Activated T-cell treated with anti-CD3 and anti-CD28 coated beads, Interleukin-2, amount 50 U/mL, for 24 hours (primary cell): ENCODE measurements at regions not wholly inside any gene's neighbourhood (a gene's known extent, or its start where the extent isn't known, plus 50 kb on each side); places are given as distances from the start of the nearest gene placed in this dataset.

Experiments
- DNase-seq: peaks from one replicate; pipeline ENCODE4 v3.0.0-alpha.2; 2020
- H3K27ac Mint-ChIP-seq: 2 replicates; pipeline ENCODE4 v1.8.0; 2020; ENCODE audit warnings: mild to moderate bottlenecking, mixed read lengths
- H3K27me3 Mint-ChIP-seq: 2 replicates; pipeline ENCODE4 v1.8.0; 2020; ENCODE audit warnings: mixed read lengths
- H3K36me3 Mint-ChIP-seq: 2 replicates; pipeline ENCODE4 v1.8.0; 2020; ENCODE audit warnings: low read depth, mixed read lengths
- H3K4me1 Mint-ChIP-seq: 2 replicates; pipeline ENCODE4 v1.8.0; 2020; ENCODE audit warnings: low read depth, mixed read lengths
- H3K4me3 Mint-ChIP-seq: 2 replicates; pipeline ENCODE4 v1.8.0; 2020; ENCODE audit warnings: mild to moderate bottlenecking, moderate library complexity, mixed read lengths
- H3K9me3 Mint-ChIP-seq: 2 replicates; pipeline ENCODE4 v1.8.0; 2020; ENCODE audit warnings: mixed read lengths

DNA sequence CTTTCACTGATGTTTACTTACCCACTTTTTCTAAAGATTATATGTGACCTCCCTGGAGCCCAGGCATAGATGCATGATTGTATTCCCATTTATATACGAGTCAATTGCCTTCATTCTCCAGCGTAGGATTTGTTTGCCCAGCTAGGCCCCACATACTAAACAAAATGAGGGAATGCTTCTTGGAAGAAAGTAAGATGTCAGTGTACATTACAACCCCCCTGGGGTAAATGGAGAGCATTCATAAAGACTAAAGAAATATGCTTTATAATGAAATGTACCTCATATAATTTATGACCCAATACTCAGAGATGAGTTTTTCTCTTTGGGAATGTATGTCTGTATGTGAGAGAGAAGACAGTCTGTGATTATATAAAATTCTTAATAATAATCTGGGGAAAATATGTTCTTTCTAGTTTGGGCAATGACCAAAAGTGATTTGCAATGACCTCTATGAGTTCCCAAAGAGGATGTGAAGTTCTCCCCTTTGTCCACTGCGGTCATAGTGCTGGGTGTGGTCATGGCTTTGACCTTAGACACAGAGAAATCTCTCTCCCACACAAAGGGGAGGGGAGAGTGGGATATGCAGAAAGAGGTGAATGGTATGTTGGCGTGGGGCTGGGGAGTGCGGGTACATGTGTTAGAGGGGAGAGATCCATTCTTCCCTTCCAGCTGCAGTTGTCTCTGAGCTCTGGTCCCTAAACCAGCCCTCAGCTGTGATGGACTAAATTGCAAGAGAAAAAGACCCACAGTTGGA lies 175.6 kb downstream of the EN1 start:
- DNase-seq: no peak
- H3K27me3 Mint-ChIP-seq: peaks cover 2% of the 10 kb centered on the region
- H3K36me3 Mint-ChIP-seq: no peaks in the 10 kb centered on the region
- H3K9me3 Mint-ChIP-seq: no peaks in the 10 kb centered on the region
- H3K4me1 Mint-ChIP-seq: no peaks in the 10 kb centered on the region
- H3K27ac Mint-ChIP-seq: no peak overlapping the region
- no peak overlapping the region for H3K4me3 Mint-ChIP-seq

DNA sequence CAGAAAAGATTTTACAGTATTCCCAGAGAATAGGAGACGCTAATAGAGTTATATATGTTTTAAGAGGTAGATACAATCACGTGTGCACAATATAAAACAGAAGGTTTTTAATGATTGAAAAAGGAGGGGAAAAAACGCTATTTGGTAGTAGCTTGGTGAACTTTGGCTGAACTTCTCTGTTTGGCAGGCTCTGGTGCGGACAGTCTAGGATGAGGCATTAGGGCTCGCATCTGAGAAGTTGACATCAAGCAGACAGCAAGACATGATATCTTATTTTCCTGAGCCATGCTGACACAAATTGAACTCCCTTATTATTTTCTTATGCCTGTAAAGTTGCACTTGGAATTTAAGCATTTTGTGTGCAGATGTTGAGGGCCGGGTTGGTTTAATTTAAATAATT lies 176.6 kb downstream of the EN1 start:
- no peaks in the 10 kb centered on the region for H3K9me3 Mint-ChIP-seq

DNA sequence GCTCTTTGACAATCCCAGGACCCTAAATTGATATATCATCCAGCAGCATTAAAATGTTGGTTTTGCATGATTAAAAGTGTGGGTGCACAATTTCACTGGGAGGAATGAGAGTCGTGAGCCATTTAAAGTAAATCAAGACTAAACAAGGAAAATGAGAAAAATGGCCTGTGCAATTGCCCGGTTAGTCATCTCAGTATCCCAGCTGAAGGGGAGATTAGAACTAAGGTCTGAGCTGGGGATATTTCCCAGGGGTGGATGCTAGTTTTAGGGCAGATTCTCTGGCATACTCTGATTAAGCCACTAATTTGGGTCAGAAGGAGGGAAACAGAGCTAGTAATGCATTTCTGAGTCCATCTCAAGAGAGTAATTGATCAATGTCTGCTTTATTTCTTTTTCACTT lies 177.2 kb downstream of the EN1 start:
- Mint-ChIP-seq H3K9me3 (no peaks in the 10 kb centered on the region), H3K27me3 (peaks cover 2% of the 10 kb centered on the region), H3K36me3 (no peaks in the 10 kb centered on the region), H3K27ac (no peak overlapping the region), H3K4me3 (no peak overlapping the region), H3K4me1 (no peaks in the 10 kb centered on the region)
- DNase-seq: no peak

More for the DNA sequence above, 176.6 kb downstream of the EN1 start:
- Mint-ChIP-seq H3K4me1 (no peaks in the 10 kb centered on the region), H3K36me3 (no peaks in the 10 kb centered on the region), H3K27ac (no peak overlapping the region), H3K4me3 (no peak overlapping the region), H3K27me3 (peaks cover 2% of the 10 kb centered on the region)
- DNase-seq: no peak

DNA sequence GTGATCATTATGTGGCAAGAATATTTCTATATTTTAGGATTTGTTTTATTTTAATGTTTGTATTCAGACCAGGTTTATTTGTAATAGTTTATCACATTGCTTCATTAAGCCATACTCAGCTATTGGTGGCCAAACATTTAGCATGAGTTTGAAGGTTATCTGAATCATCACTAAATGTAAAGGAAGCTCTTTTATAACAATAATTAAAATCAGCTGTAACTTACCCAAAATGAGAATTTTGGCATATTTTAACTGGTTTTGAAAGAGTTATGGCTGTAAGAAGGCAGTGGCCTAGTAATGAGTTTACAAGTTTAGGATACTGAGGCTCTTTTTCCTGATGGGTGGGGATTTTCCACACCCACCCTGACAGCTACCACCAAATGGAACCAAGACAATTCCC lies 177.8 kb downstream of the EN1 start:
- Mint-ChIP-seq H3K4me1 (no peaks in the 10 kb centered on the region), H3K9me3 (no peaks in the 10 kb centered on the region), H3K36me3 (no peaks in the 10 kb centered on the region), H3K27ac (no peak overlapping the region), H3K4me3 (no peak overlapping the region), H3K27me3 (peaks cover 2% of the 10 kb centered on the region)
- DNase-seq: no peak

DNA sequence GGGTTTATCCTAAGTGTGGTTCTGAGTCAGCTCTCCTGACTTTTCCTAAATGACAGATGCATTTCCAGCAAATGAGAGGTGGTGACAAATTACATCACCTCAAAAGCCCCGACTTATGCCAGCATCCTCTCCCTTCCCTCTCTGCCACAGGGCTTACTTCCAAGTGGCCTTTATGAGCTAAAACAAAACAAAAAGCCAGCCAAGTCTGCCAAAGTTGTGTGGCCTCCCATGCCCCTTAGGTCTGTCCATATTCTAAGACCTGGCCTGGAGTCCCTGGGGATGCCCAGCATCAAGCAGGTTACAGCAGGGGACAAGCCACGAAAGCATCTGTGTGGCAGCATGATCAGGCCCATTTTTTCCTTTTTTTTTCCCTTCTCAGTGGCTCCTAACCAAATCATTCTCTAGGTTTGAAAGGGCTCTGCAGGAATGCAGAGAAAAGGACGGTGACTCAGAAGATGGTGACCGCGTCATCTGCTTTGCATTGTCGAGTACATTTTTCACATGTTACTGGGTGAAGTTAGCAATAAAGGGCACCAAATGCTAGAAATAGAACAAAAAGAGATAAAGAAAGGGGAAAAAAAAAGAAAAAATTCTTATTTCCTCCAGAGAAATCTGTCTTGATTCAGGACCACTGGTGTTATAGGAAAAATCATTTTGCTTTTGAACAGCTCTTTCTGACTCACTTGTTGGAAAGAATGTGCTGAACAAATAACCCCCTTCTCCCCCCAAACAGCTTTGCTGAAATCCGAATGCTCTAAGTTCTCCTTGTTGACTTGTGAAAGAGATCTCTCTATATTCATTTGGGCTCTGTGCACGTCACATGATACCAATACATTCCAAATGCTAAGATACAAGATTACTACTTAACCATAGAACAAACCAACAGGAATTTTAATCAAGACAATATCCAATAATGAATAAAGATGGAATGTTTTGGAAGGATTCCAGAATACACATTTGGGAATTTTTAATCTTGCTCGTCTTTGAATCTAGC lies 178.7 kb downstream of the EN1 start:
- Mint-ChIP-seq H3K4me1 (no peaks in the 10 kb centered on the region), H3K4me3 (no peak overlapping the region), H3K36me3 (no peaks in the 10 kb centered on the region), H3K9me3 (no peaks in the 10 kb centered on the region), H3K27me3 (peaks cover 2% of the 10 kb centered on the region), H3K27ac (no peak overlapping the region)
- no peak for DNase-seq

DNA sequence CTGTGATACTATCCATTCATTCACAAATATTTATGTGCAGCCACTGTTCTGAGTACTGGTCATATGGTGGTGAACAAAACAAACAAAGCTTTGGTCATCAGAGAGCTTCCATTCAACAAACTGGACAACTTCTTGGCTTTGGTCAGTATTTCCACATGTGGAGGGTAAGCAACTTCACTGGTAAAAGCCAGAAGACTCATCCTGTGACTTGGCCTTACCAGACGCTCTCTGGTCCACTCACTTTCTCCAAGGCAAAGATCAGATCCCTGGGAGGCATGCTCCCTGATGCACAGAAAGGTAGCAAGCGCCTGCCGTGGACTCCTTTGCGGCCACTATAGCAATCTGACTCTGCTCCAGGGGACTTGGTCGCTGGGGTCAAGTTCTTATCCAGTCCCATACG lies 179.5 kb downstream of the EN1 start:
- Mint-ChIP-seq H3K4me1 (no peaks in the 10 kb centered on the region), H3K9me3 (no peaks in the 10 kb centered on the region), H3K27me3 (peaks cover 2% of the 10 kb centered on the region), H3K36me3 (no peaks in the 10 kb centered on the region), H3K4me3 (no peak overlapping the region), H3K27ac (no peak overlapping the region)
- DNase-seq: no peak

DNA sequence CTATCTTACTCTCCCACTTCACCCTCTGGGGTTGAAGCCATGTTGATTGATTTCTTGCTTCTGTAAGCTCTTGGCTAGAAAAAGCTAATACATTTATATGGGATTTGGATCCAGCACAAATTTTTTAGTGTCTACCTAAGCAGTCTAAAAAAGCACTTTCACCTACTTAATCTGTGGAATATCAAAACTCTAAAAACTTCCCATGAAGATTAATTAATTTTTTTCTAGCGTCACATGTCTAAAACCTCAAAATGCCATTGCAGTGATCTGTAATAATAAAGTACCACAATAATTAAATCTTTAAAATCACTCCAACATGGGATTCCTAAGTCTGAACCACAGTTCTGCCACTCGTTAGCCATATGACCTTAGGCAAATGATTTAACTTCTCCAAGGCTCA lies 180.1 kb downstream of the EN1 start:
- no peaks in the 10 kb centered on the region for H3K36me3 Mint-ChIP-seq
- H3K9me3 Mint-ChIP-seq: no peaks in the 10 kb centered on the region
- H3K27ac Mint-ChIP-seq: no peak overlapping the region
- H3K27me3 Mint-ChIP-seq: no peaks in the 10 kb centered on the region
- no peak overlapping the region for H3K4me3 Mint-ChIP-seq
- H3K4me1 Mint-ChIP-seq: no peaks in the 10 kb centered on the region
- DNase-seq: no peak

DNA sequence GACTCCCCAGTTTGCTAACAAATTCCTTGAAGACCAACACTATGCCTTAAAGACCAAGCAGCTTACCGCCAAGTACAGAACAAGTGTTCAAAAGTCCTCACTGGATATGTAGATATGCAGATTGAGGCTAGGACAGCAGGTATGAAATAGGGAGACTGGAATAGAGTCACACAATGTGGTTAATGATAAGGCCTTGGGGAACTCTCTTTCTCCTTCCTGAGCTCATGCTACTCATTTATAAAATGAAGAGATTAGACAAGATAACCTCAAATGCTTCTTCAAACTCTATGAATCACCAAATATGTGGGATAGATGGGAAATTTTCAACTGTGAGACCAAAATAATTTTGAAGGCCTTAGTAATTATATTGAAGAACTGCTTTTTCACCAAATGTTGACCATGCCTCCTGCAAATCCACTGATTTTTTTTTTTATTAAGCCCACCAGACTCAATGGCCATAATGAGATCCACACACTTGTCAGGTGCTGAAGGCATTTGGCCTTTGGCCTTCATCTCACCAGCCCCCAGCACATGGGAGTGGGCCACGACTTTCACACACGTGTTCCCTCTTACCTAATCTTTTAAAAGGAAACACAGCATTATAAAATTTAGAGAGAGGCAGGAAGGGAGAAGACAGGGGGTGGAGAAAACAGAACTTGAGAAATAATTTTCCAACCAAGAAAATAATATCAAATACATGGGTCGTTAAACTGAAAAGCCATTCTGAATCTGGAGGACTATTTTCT lies 181.5 kb downstream of the EN1 start:
- no peak overlapping the region for H3K27ac Mint-ChIP-seq
- H3K4me1 Mint-ChIP-seq: no peaks in the 10 kb centered on the region
- H3K27me3 Mint-ChIP-seq: no peaks in the 10 kb centered on the region
- no peak overlapping the region for H3K4me3 Mint-ChIP-seq
- no peak for DNase-seq
- H3K36me3 Mint-ChIP-seq: no peaks in the 10 kb centered on the region
- no peaks in the 10 kb centered on the region for H3K9me3 Mint-ChIP-seq

DNA sequence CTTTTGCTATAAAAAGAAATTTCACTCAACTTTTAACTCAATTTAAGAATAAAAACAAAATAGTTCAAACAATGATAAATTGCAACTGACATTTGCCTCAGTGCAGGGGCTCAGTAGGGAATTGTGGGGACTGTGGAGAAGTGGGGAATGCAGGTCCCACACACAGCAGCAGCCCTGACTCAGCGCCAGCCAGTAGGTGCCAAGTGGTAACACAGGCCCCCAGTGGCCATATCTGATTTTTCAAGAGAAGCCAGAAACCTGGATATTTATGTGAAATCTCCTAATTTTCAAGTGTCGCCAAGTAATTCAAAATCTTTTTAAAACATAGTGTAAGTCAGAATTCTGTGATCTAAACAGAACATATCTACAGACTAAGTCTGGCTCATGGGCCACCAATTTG lies 186.3 kb downstream of the EN1 start:
- H3K4me3 Mint-ChIP-seq: no peak overlapping the region
- no peaks in the 10 kb centered on the region for H3K36me3 Mint-ChIP-seq
- no peaks in the 10 kb centered on the region for H3K27me3 Mint-ChIP-seq
- no peak overlapping the region for H3K27ac Mint-ChIP-seq
- H3K9me3 Mint-ChIP-seq: peaks cover 6% of the 10 kb centered on the region
- H3K4me1 Mint-ChIP-seq: no peaks in the 10 kb centered on the region
- DNase-seq: no peak

DNA sequence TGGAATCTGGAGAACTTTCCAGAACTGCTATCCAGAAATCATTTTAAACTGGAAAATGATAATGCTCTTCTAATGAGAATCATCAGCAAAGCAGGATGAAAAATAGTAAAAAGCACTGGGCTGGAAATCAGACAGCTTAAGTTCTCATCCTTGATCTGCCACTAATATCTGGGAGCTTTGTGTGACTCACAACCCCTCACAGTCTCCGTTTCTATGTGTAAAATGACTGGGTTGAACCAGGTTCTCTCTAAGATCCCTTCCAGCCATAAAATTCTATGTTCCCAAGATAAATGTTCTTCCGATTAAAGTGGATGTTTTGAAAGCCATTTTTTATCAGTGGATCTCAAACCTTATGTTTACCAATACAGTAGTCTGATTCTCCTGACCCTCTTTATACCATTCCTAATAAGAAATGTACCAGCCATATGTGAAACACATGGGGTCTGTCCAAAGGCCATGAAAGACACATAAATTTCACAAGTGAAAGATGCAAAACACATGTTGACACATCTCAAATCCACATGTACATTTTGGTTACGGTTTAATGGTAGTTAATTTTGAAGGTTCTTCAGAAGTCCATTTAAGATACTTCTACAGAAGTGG lies 188.8 kb downstream of the EN1 start:
- H3K4me1 Mint-ChIP-seq: no peaks in the 10 kb centered on the region
- H3K27ac Mint-ChIP-seq: no peak overlapping the region
- H3K4me3 Mint-ChIP-seq: no peak overlapping the region

DNA sequence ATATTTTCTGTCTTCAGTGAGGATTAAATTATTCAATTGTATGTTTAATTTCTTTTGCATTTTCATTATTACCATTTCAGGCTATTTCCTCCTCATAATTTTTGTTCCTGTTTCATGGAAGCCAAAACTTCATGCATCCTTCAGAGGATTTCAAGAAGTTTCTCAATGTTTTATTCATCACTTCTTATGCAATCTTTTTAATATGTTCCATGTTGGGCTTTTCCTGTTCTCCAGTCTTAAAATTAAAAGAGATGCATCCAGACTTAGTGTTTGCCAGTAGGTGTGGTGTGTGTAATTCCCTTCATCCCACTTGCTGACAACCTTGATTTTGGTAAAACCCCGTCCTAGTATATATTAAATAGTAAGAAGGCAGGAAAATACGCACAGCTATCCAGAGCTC lies 190.0 kb downstream of the EN1 start:
- H3K4me3 Mint-ChIP-seq: no peak overlapping the region
- H3K9me3 Mint-ChIP-seq: peaks cover 6% of the 10 kb centered on the region
- H3K36me3 Mint-ChIP-seq: no peaks in the 10 kb centered on the region
- no peak overlapping the region for H3K27ac Mint-ChIP-seq
- no peak for DNase-seq
- no peaks in the 10 kb centered on the region for H3K4me1 Mint-ChIP-seq
- H3K27me3 Mint-ChIP-seq: no peaks in the 10 kb centered on the region

More for the DNA sequence above, 188.8 kb downstream of the EN1 start:
- no peaks in the 10 kb centered on the region for H3K27me3 Mint-ChIP-seq
- no peak for DNase-seq
- no peaks in the 10 kb centered on the region for H3K36me3 Mint-ChIP-seq
- peaks cover 6% of the 10 kb centered on the region for H3K9me3 Mint-ChIP-seq

DNA sequence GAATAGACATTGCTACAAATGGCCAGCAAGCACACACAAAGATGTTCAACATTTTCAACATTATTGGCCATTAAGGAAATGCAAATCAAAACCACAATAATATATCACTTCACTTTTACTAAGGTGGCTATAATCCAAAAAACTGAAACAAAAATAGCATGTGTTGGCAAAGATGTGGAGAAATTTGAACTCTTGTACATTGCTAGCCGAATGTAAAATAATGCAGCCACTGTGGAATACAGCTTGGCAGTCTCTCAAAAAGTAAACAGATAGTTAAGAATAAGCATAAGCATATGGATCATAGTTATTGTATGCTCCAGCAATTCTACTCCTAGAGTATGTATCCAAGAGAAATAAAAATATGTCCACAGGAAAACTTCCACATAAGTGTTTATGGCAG lies 192.5 kb downstream of the EN1 start:
- H3K27ac Mint-ChIP-seq: no peak overlapping the region
- H3K27me3 Mint-ChIP-seq: peaks cover 6% of the 10 kb centered on the region
- no peak for DNase-seq
- no peak overlapping the region for H3K4me3 Mint-ChIP-seq
- peaks cover 15% of the 10 kb centered on the region for H3K9me3 Mint-ChIP-seq
- no peaks in the 10 kb centered on the region for H3K4me1 Mint-ChIP-seq
- no peaks in the 10 kb centered on the region for H3K36me3 Mint-ChIP-seq

DNA sequence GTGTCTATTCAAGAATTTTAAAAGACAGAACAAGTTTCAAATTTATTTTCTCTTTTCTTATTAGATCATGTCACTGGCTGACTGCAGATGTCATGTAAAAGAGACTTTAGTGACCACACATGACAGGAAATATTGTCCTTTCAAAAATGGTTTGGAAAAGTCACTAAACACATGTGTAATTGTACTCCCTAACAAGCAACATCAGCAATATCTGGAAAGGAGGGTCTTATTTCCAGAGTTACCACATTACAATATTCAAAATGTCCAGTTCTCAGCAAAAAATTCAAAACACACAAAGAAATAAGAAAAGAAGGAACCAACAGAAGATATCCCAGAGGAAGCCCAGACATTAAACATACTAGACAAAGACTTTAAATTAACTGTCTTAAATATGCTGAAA lies 197.1 kb downstream of the EN1 start:
- H3K4me3 Mint-ChIP-seq: no peak overlapping the region
- peaks cover 6% of the 10 kb centered on the region for H3K27me3 Mint-ChIP-seq
- H3K36me3 Mint-ChIP-seq: no peaks in the 10 kb centered on the region
- H3K4me1 Mint-ChIP-seq: no peaks in the 10 kb centered on the region
- H3K9me3 Mint-ChIP-seq: peaks cover 9% of the 10 kb centered on the region
- no peak for DNase-seq
- no peak overlapping the region for H3K27ac Mint-ChIP-seq

DNA sequence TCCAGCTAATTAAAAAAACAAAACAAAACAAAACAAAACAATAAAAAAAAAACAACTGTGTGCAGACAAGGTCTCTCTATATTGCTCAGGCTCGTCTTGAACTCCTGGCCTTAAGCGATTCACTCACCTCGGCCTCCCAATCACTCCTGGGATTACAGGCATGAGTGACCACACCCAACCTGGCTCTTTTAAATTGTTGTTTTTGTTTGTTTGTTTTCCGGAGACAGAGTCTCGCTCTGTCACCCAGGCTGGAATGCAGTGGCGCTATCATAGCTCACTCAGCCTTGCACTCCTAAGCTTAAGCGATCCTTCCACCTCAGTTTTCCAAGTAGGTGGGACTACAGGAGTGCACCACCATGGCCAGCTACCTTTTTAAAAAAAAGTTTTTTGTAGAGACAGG lies 201.6 kb downstream of the EN1 start:
- peaks cover 5% of the 10 kb centered on the region for H3K9me3 Mint-ChIP-seq
- H3K4me3 Mint-ChIP-seq: no peak overlapping the region
- H3K36me3 Mint-ChIP-seq: no peaks in the 10 kb centered on the region
- no peaks in the 10 kb centered on the region for H3K4me1 Mint-ChIP-seq
- DNase-seq: no peak
- peaks cover 2% of the 10 kb centered on the region for H3K27me3 Mint-ChIP-seq
- no peak overlapping the region for H3K27ac Mint-ChIP-seq
